Esophagus squamous epithelium (tissue), 4 donors: ENCODE measurements at regions not wholly inside any gene's neighbourhood (a gene's known extent, or its start where the extent isn't known, plus 50 kb on each side); places are given as distances from the start of the nearest gene placed in this dataset.

Experiments used
- CTCF ChIP-seq, 6 experiments: fragments of 450-650 bp in 4 of 6; fragments of 200-600 bp in 2 of 6; sonication (generic) in 2 of 6; IDR thresholded peaks; one replicate each; pipeline ENCODE4 v1.5.1; 2016 to 2019; ENCODE audit warnings: antibody characterized with exemption in 6 of 6, mild to moderate bottlenecking in 4 of 6, moderate library complexity in 4 of 6
- POLR2A ChIP-seq, 4 donors: fragments of 450-650 bp; IDR thresholded peaks; one replicate each; pipeline ENCODE4 v1.6.1; 2017; ENCODE audit warnings: antibody characterized with exemption in 4 of 4, mild to moderate bottlenecking in 4 of 4, moderate library complexity in 3 of 4

GRCh38 chr13:105663182-105663581, 872.3 kb downstream of the EFNB2 start:
- TF ChIP-seq CTCF (IDR thresholded peaks at IDR 0.05) = no peak
- TF ChIP-seq POLR2A (IDR thresholded peaks at IDR 0.05) = no peak
